RCC 7860 (cell line): ENCODE measurements at regions not wholly inside any gene's neighbourhood (a gene's known extent, or its start where the extent isn't known, plus 50 kb on each side); places are given as distances from the start of the nearest gene placed in this dataset.

Experiments
- DNase-seq: peaks from one replicate; pipeline ENCODE4 v3.0.0-alpha.2; 2015; ENCODE audit warnings: low spot score
- FAIRE-seq: peaks from 2 replicates; lab custom pipeline; 2012; peaks lifted over from hg19 to GRCh38; lab: Jason Lieb, UNC

DNA sequence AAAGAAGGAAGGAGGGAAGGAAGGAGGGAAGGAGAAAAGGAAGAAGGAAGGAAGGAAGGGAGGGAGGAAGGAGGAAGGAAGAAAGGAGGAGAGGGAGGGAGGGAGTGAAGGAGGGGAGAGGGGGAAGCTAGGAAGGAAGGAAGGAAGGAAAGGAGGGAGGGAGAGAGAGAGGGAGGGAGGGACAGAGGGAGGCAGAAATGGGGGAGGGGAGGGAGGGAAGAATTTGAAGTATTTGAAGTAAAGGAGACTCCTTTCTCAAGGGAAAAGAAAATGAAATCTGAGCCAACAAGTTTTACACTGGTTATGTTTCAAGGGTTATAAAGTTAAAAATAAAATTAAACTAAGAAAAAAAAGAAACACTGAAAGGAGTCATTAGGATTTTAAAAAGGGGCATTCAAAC is 431.4 kb downstream of the BRINP3 start:
- FAIRE-seq: no peak
- no peak for DNase-seq
